Midbrain (tissue), 1 donor: ENCODE measurements at regions not wholly inside any gene's neighbourhood (a gene's known extent, or its start where the extent isn't known, plus 50 kb on each side); places are given as distances from the start of the nearest gene placed in this dataset.

Experiments
- DNase-seq: peaks from one replicate; lab custom pipeline; 2025; lab: John Stamatoyannopoulos, UW

DNA sequence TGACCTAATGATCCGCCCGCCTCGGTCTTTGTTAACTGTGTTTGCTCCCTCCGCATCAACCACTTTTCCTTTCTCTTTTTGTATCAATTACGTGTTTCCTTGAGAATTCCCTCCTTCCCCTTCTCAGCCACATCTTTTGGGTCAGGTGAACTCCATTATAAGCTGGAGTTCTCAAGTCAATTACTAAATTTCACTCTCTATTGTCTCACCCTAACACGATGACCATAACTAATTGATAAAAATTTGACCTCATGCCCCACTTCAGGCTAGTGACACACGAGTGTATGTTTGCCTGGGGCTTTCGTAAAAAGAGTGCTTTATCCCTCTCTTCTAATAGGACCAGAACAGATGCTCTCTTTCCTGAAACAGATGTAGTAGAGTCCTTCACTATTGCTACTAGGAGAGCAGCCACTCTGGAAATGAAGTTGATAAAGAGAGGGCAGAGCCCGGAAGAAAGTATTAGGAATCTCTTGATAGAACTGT, 403.6 kb upstream of the ANXA10 start:
- no peak for DNase-seq

DNA sequence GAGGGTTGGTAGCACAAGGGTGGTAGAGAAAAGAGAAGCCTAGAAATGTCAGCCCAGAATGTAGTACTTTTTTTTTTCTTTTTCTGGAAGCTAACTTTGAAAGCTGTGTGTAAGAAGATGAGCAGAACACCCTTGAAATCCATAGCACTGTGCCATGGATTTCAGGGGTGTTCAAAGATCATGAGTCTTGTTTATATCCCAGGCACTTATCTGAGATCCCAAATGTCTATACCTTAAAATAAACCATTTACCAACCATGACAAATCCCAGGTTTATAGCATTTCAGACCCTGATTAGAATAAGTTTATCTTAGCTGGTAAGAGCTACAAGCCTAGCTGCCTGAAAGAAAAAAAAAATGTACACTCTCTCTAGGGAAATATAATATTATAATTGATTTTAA, 389.9 kb upstream of the ANXA10 start:
- no peak for DNase-seq

DNA sequence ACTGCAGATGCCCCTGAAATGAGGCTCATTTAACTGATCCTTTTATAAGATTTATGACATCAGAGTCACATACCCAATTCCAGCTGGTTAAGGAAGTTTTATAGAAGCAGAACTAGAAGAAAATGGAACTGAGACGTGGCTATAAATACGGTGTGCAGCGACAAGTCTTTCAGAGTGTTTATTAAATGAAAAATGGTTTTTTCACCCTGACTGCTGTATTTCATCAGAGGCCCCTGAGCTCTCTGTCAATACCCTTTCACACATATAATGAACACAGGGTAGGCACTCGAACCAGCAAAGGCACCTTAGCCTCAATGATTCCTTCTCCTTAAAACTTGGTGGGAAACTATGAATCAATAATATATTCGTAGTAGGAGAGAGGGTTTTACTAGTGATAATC, 380.8 kb upstream of the ANXA10 start:
- no peak for DNase-seq

DNA sequence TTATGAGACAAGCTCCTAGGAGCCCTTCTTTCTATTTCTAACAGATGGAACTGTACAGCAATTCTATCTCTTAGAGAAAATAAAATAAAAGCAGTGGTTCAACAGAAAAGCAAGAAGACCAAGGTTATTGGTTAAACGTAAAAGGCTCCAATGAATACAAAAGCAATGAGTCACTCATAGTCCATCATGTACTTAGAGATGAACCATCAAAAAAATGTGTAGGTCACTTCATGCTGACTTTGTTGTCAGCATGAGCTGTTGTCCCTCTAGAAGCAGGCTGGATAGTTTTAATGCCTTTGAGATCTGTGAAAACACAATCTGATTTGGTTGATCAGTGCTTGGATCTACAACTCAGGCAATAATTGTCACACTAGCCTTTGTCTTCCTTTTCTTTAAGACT, 378.6 kb upstream of the ANXA10 start:
- DNase-seq: no peak

DNA sequence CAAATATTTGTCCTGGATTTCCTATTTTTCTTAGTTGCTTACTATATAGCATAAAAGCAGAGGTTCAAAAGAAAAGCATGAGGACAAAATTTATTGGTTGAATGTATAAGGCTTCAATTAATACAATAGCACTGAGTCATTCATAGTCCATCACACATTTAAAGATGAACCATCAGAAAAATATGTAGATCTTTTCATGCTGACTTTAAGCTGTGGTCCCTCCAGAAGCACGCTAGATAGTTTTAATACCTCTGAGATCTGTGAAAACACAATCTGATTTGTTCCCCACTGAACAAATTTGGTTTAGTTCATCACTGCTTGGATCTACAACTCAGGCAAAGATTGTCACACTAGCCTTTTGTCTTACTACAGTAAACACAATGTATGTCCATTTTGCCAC, 377.2 kb upstream of the ANXA10 start:
- DNase-seq: no peak

DNA sequence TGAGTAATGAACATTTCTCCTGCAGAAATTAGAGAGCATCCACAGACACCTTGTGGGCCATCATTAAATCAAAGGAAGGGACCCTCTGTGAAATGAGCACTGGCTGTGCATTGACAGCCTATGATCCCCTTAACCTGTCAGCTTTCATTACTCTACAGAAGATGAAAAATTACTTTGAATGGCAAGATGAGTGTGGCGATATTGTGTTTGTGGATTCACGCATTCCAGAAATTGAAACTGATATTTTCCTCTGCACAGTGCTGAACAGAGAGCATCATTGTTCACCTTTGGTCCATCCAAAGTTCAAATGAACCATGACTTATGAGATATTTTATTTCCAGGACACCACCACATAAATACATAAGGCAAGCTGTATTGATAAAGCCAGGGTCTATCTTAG, 374.8 kb upstream of the ANXA10 start:
- no peak for DNase-seq

DNA sequence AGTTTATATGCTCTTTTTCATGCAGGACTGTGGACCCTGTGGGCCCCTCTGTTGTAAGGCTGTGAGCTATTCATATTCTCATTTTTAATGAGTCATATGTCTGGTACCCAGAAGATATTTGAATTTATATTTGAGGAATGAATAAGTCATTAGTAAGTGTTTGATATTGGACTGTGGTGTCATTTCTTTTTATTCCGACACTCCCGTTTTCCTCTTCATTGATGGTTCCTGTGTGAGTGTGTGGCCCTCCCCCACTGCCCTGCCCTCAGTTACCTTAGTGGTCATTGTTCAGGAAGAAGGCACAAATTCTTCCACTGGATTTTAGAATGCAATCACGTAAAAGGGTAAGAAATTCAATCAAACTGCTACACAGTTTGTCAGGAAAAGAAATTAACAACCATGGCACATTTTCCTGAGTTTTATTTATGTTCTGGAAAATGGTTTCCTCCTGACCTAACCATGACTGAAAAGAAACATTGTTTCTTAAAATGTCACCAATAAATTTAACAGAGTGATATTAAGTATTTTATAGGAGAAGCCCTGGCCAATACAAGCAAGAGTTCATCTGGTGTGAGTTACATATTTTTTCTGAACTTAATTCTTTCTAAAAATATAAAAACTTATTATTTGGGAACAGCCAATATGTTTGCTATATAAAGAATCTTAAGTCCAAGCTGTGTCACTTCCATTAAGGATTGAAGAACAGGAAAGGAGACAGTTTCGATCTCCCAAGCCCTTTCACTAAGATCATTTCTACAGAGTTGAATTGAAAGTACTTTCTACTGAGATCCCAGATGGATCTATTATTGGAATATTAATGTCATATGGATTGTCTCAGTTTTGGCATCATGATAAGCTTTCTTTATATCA, 370.5 kb upstream of the ANXA10 start:
- DNase-seq: no peak

DNA sequence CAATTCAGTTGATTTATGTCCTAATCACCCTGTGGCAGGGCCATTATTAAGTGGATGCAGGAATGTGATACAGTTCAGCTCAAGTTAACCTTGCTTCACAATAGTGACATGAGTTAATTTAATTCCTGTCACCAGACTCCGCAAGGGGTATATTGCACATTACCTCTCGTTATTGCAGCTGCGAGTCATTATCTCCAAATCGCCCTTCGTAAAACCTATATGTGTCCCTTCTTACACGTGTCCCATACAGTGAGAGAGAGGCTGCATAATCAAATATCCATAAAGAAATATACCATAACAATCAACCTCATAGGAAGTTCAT, 369.9 kb upstream of the ANXA10 start:
- DNase-seq: no peak

DNA sequence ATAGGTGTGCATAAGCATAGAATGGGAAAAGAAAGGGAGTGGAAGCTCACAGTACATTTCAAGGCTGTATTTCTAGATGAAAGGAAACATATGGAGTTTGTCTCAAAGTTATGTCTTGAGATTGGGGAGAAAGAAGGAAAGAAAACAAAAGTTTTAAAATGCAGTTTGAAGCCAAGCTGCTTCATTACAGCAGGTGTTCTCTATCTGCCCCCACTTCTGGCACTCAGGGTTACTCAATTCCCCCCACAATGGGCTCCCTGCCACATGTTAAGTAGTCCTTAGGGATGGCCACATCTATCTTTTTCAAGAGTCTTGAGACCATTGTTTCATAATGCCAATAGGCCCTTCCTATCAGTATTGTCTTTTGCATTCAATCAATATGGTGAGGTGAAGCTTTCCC, 367.4 kb upstream of the ANXA10 start:
- no peak for DNase-seq

DNA sequence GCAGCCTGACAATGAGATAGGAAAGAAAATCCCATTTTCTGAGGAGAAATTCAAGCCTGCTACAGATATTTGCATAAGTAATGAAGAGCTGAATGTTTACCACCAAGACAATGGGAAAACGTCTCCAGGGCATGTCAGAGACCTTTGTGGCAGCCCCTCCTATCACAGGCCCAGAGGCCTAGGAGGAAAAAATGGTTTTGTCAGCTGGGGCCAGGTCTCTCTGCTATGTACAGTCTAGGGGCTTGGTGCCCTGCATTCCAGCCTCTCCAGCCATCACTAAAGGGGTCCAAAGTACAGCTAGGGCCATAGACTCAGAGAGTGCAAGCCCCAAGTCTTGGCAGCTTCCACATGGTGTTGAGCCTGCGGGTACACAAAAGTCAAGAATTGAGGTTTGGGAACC, 361.6 kb upstream of the ANXA10 start:
- no peak for DNase-seq

DNA sequence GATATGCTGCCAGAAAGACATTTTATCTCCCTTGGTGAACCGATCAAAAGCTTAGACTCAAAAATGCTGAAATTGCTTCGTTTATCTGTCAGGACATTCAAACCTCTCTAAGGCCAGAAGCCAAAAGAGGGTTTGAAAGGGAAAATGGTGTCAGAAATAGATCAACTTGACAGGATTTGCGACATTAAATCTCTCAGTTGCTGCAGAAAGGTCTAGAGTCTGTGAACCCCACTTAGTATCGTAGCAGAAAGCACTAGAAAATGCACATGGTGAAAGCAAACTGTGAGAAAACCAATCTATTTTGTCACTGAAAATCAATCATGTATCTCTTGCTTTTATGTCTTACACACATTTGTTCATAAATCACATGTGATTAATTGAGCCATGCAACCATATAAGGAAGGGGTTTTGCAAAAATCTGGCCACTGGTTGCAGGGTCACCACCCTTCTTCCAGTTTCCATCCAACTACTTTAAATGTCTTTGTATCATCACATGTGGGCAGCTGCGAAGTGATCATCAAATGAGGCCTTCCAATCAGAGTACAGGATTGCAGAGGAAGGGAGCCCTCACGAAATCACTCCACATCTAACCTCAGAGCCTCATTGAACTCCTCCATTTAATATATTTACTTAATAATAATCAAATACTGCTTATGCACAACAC, 347.2 kb upstream of the ANXA10 start:
- DNase-seq: no peak

DNA sequence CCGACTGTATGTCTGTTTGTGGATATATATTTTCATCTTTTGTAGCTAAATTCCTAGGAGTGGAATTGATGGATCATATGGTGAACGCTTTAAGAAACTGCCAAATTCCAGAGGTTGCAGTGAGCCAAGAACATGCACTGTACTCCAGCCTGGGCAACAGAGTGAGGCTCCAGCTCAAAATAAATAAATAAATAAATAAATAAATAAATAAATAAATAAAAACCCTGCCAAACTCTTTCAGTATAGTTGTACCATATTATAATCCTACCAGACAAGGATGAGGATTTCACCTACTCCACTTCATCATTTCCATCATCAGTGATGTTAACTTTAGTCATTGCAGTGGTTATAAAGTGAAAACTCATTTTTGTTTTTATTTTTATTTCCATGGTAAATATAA, 325.1 kb upstream of the ANXA10 start:
- DNase-seq: no peak

DNA sequence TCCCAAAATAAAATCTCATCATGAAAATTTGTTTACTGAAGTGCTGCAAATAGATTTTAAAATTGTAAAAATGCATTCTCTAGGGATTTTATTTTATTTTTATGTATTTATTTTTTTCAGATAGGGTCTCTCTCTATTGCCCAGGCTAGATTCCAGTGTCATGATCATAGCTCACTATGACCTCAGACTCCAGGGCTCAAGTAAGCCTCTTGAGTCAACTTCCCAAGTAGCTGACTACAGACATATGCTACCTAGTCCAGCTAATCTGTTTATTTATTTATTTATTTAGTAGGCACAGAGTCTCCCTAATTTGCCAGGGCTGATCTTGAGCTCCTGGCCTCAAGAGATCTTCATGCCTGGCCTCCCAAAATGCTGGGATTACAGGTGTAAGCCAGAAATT, 317.7 kb upstream of the ANXA10 start:
- no peak for DNase-seq

DNA sequence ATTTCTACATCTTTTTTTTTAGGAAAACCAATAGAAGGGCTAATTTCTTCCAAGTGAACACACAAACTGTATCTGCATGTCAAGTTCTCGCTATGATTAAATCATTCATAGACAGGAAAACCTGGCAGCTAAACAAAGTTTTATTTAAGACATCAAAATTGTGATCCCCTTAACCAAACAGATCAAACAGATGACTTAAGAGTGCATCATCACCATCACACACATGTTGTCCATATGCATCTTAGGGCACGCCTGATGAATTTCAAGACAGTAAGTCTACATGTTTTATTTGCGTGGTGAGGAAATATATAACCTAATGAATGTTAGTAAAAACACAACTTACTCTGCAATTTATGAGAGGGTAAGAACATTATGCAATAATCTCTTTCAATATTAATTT, 317.0 kb upstream of the ANXA10 start:
- no peak for DNase-seq

DNA sequence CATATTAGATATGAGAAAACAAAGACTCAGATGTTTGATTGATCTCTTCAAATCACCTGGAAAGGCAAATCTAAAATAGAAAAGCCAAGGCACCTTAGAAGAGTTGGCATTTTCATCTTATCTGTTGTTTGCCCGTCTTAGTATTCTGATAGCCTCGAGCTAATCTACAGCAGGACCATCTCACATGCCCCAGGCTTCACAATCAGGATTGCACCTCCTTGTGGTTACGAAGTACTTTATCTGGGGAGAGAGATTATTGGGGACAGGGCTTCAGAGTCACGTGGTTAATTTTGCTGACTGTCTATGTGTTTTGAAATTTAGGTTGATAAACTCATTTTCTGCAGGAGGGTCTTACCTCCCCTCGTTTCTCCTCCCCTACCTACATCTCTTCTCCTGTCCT, 313.1 kb upstream of the ANXA10 start:
- no peak for DNase-seq

DNA sequence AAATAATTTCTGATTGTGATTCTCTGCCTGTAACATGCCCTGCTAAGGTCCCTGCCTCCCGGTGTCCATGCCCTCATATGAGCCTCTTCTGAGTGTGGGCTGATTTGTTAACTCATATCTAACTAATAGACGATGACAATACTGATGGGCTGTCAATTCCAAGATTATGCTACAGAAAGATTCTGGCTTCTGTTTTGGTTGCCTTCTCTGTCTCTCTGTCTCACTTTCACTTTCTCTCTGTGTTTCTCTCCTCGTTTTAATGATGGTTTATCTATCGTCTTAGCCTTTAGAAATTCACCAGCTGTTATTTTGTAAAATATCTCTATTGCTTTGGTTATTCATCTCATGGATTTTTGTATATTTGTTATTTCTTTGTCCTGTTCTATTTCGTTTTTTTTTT, 312.5 kb upstream of the ANXA10 start:
- DNase-seq: no peak

DNA sequence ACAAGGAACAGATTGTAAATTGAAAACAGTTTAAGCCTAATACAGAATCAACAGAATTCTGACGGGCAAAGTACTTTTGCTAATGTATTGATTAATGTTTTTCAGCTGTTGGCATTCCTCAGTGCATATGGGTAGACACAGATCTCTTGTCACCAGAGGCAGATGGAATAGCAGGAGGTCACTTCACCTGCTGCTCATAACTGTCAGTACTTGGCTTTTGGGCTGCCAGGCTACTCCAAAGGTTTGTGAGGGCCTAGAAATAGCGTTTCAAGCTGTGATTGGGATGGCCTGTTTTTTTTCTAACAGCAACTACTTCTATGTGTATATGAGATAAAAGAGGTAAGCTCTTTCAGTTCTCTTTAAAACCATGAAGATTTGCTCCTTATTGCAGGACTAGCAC, 307.5 kb upstream of the ANXA10 start:
- no peak for DNase-seq

DNA sequence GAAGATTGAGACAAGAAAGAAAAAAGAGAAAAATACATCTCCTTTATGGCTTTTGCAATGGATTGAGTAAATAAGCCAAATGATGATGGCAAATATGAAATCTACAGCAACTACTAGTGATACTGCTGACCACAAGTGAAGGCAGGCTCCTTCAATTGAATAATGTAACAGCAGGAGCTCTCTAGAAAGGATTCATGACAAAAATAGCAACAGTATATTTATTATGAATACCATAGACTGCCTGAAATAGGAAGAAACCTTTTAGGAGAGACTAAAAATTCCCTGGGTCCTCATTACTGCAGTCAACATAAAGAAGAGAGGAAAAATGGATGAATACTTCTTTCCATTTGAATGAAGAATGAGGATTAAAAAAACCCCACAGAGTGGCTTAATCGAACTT, 306.8 kb upstream of the ANXA10 start:
- no peak for DNase-seq

DNA sequence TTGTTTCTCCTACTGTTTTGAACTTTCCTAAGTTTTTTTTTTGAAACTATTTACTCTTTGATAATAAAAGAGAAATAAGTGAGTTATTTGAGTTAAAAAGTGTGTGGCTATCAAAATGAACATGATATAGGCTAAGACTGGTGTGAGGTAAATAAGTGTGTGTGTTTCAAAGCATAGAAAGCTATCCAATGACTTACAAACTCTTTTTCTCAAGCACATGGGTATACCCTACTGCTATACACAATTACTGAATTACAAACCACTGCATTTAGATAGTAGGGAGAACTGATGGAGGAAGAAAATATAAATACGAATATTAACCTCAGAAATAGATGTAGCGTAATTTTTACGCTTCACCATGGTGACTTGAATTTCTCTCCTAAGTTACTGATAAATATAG, 305.8 kb upstream of the ANXA10 start:
- DNase-seq: no peak

DNA sequence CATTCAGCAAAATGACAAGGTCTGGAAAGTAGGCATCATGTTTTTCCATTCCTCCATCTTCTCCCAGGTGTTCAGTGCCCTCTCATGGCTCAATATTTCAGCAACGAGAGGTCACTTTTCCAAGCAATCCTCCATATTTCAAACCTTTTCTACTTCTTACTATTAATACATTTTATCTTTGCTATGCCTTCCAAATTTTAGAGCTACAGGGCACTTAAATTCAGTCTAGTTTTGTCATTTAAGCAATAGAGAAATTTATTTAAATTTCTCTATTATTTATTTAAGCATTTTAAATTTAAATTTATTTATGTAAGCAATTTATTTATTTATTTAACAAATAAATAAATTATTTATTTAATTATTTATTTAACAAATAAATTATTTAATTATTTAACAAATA, 305.1 kb upstream of the ANXA10 start:
- no peak for DNase-seq

DNA sequence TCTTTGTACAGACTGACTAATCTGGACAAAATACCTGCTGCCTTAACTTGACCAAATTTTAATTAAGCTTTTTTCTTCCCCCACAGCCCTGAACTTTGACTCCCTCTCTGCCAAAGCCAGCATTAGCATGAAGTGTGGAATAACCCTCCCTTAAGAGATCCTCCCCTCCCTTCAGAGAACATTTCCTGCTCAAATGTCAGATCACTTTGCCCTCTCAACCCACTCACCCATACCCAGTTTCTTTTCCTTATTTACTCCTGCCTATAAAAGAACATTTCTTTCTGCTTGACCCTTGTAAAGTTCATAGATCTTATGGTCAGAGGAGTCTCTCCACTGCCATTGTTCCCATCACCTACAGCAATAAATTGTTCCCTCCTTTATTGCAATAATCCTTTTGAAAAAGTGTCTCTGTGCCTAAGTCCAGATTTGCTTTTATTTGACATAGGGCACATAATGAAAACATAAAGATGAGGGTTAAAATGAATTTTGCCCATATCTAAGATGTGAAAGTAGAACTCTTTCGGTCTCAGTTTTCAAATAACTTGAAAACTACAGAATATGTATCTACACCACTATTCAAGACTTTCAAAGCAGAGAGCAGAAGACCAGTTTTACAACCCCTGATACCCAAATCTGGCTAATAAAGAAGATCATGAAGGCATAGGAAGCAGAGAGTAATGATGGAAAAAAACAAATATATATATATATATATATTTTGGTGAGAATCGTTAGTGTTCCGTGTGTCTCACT, 289.7 kb upstream of the ANXA10 start:
- DNase-seq: no peak

DNA sequence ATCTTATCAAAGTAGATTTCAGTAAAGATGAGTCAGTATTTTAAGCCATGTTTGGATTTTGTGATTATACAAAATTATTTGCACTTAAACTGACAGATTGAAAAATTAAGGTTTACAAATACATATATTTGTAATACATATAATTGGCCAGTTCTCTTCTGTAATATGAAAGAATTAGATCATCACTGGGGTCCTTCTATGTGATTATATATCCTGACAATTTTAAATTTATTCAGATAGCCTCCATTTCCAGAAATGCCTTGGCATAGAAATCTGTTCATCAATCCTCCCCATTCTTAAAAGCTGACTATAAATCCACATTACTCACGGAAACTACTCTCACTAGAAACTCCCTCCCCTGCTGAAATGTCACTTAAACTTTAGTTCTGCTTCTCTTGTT, 280.4 kb upstream of the ANXA10 start:
- DNase-seq: no peak

DNA sequence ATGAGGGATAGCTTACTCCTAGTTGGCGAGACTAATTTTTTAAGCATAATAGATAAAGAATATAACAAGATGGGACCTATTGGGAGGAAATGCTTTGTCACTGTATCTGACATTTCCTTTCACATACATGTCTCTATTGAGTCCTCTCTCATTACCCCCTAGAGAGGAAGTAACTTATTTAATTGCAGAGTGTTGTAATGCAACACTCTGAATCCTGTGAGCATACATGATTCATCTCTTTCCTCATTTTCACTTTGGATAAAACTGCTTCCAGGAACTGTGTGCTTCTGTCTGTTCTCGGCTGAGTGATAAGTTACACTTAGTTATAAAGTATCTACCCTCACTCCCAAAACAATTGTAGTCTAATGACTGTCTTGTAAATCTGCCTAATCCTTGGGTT, 266.1 kb upstream of the ANXA10 start:
- DNase-seq: no peak
